ENCODE measurements at regions not wholly inside any gene's neighbourhood (a gene's known extent, or its start where the extent isn't known, plus 50 kb on each side); places are given as distances from the start of the nearest gene placed in this dataset.

DNA sequence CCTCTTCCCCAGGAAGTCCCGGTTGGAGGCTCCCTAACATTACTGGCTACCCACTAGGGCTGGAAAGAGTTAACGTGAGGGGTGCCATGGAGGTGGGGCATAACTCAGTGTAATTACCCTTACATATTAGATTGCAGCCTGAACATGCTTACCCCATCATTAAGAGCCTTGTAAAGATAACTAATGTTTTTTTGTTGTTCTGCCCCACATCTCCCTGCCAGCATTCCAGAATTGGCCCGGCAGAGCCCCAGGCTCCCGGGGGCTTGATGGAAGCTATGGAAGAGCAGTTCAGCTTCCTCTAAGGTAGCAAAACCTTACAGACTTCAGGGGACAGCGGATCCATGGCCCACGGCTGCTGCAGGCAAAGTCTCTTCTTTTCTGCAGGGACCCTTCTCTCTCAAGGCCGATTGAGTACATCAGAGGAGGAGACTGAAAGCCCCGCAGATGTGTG is 166.1 kb upstream of the FOXQ1 start:
- Mint-ChIP-seq H3K27ac (no peak overlapping the region), H3K27me3 (peaks cover 24 to 35% of the 10 kb centered on the region in 2 donors), H3K9me3 (no peaks in the 10 kb centered on the region), H3K36me3 (no peaks in the 10 kb centered on the region), H3K4me3 (no peak overlapping the region), H3K4me1 (peaks cover 0 to 5% (median 0%) of the 10 kb centered on the region in 3 donors)
- CTCF ChIA-PET, result no interaction called here
- ATAC-seq (replicated peaks in 1 of 4), result no peak
- no peak overlapping the region for H3K4me3 ChIP-seq (ENCODE audit: control insufficient read depth in 1 of 2, extremely low read depth in 1 of 2, low read length in 1 of 2)
- POLR2A ChIA-PET, result no interaction called here
- H3K4me1 ChIP-seq (ENCODE audit: control insufficient read depth in 1 of 2, extremely low read depth in 1 of 2, insufficient read depth in 2 of 2, low read length in 2 of 2), result no peaks in the 10 kb centered on the region
- no peak for DNase-seq
- no peaks in the 10 kb centered on the region for H3K9me3 ChIP-seq
- WGBS (ENCODE audit: insufficient coverage), result 75% methylated on average over 5 of the region's 8 CpGs
- H3K36me3 ChIP-seq (ENCODE audit: control insufficient read depth in 2 of 2, extremely low read depth in 1 of 2, insufficient read depth in 1 of 2, low read length in 1 of 2), result no peaks in the 10 kb centered on the region
- H3K27ac ChIP-seq (ENCODE audit: low read length), result no peak overlapping the region
- peaks cover 0 to 29% of the 10 kb centered on the region in 2 experiments for H3K27me3 ChIP-seq (replicated peaks in 1 of 2; ENCODE audit: control insufficient read depth in 2 of 2, extremely low read depth in 1 of 2, insufficient read depth in 2 of 2, low read length in 1 of 2)

DNA sequence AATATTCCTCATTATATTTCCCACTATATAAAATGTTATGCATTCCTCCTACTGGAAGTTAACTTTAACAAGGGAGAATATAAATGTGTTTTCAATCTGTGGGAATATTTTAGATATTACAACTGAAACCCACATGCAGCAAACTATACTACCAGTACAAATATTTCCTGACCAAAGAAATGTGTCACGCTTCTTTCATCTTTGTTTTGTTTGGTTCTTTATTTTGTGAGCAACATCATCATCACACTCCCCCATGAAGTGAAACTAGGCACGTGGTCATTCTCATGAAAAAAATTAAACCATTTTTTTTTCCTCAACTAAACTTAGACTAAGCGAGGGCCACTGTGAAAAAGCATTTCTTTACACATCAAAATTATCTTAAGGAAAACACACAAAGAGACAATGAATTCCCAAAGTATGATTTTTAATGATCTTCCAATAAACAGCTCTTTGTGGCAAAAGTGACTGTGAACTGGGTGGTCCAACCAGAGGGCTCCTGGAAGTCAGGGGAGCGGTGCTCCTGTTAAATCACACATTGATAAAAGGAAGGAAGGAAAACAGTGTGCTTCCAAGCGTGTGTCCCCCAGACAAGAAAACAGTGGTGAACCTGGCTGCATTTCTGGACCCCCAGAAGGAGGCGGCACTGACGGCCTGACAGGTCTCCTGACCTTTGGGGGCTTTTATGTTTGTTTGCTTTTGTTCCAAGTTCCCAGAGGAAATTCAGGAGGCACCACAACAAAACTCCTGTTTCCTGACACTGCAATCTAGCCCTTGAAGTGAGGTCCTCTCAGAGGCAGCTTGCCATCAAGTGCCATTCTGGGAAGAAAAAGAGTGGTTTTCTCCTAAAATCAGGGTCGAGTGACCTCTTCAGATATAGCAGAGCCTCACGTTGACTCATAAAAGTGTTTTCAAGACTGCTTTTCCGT is 166.8 kb upstream of the FOXQ1 start:
- no peaks in the 10 kb centered on the region for H3K36me3 ChIP-seq (ENCODE audit: control insufficient read depth in 2 of 2, extremely low read depth in 1 of 2, insufficient read depth in 1 of 2, low read length in 1 of 2)
- no peaks in the 10 kb centered on the region for H3K9me3 ChIP-seq
- Mint-ChIP-seq H3K27ac (no peak overlapping the region), H3K9me3 (no peaks in the 10 kb centered on the region), H3K27me3 (peaks cover 24 to 34% of the 10 kb centered on the region in 2 donors), H3K4me3 (no peak overlapping the region), H3K36me3 (no peaks in the 10 kb centered on the region), H3K4me1 (peaks cover 0 to 5% (median 0%) of the 10 kb centered on the region in 3 donors)
- ChIA-PET POLR2A (no interaction called here), CTCF (no interaction called here)
- DNase-seq (no peak), ATAC-seq (replicated peaks in 1 of 4) (no peak)
- H3K27me3 ChIP-seq (replicated peaks in 1 of 2; ENCODE audit: control insufficient read depth in 2 of 2, extremely low read depth in 1 of 2, insufficient read depth in 2 of 2, low read length in 1 of 2), result peaks cover 0 to 26% of the 10 kb centered on the region in 2 experiments
- H3K4me1 ChIP-seq (ENCODE audit: control insufficient read depth in 1 of 2, extremely low read depth in 1 of 2, insufficient read depth in 2 of 2, low read length in 2 of 2), result no peaks in the 10 kb centered on the region
- H3K4me3 ChIP-seq (ENCODE audit: control insufficient read depth in 1 of 2, extremely low read depth in 1 of 2, low read length in 1 of 2), result no peak overlapping the region
- WGBS (ENCODE audit: insufficient coverage), result 59% methylated on average over 4 of the region's 10 CpGs
- no peak overlapping the region for H3K27ac ChIP-seq (ENCODE audit: low read length)

DNA sequence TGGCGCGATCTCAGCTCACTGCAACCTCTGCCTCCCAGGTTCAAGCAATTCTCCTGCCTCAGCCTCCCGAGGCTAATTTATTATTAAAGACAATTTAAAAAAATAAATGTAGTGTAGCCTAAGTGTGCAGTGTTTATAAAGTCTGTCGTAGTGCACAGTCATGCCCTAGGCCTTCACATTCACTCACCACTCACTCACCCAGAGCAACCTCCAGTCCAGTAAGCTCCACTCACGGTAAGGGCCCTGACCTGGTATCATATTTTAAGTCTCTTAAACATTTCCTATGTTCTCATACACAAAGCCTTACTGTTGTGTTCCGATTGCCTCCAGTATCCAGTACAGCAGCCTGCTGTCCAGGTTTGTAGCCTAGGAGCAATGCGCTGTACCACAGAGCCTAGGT is 168.2 kb upstream of the FOXQ1 start:
- no peaks in the 10 kb centered on the region for H3K9me3 ChIP-seq
- no peaks in the 10 kb centered on the region for H3K36me3 ChIP-seq (ENCODE audit: control insufficient read depth in 2 of 2, extremely low read depth in 1 of 2, insufficient read depth in 1 of 2, low read length in 1 of 2)
- DNase-seq, result no peak
- H3K27ac Mint-ChIP-seq, result no peak overlapping the region
- WGBS (ENCODE audit: insufficient coverage), result 77% methylated on average over 3 of the region's 7 CpGs
- no peak for ATAC-seq (replicated peaks in 1 of 4)
- H3K27me3 ChIP-seq (replicated peaks in 1 of 2; ENCODE audit: control insufficient read depth in 2 of 2, extremely low read depth in 1 of 2, insufficient read depth in 2 of 2, low read length in 1 of 2), result peaks cover 0 to 26% of the 10 kb centered on the region in 2 experiments
- POLR2A ChIA-PET, result no interaction called here
- H3K9me3 Mint-ChIP-seq, result peaks cover 4 to 8% (median 5%) of the 10 kb centered on the region in 3 donors
- no peak overlapping the region for H3K4me3 Mint-ChIP-seq
- CTCF ChIA-PET, result no interaction called here
- H3K27me3 Mint-ChIP-seq, result peaks cover 20 to 30% of the 10 kb centered on the region in 2 donors
- peaks cover 0 to 5% (median 0%) of the 10 kb centered on the region in 3 donors for H3K4me1 Mint-ChIP-seq
- no peaks in the 10 kb centered on the region for H3K4me1 ChIP-seq (ENCODE audit: control insufficient read depth in 1 of 2, extremely low read depth in 1 of 2, insufficient read depth in 2 of 2, low read length in 2 of 2)
- H3K27ac ChIP-seq (ENCODE audit: low read length), result no peak overlapping the region
- no peak overlapping the region for H3K4me3 ChIP-seq (ENCODE audit: control insufficient read depth in 1 of 2, extremely low read depth in 1 of 2, low read length in 1 of 2)
- H3K36me3 Mint-ChIP-seq, result no peaks in the 10 kb centered on the region

DNA sequence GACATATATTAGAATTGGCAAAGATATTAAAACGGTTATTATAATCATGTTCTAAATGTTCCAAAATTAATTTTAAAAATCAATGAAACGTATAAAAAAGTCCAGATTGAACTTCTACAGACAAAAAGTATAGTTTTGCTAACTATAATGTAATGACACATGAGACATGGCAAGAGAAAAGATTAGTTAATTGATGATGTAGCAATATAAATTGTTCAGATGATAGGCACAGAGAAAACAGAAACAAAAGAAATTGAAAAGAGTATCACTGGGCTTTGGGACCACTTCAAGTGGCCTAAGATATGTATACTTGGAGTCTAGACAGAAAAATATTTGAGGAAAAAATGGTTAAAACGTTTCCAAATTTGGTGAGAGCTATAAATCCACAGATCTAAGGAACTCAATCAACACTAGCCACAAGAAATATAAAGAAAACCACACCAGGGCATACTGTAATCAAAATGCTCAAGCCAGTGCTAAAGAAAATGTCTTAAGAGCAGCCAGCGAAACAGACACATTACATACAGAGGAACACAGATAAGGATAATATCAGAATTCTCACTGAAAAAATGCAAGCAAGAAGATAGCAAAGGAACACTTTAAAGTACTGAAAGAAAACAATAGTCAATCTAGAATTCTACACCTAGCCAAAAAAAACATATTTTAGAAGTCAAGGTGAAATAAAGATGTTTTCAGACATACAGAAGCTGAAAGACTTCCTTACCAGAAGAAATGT is 172.6 kb upstream of the FOXQ1 start:
- Histone ChIP-seq H3K4me1 (ENCODE audit: control insufficient read depth in 1 of 2, extremely low read depth in 1 of 2, insufficient read depth in 2 of 2, low read length in 2 of 2) (no peaks in the 10 kb centered on the region), H3K27ac (ENCODE audit: low read length) (no peak overlapping the region), H3K4me3 (ENCODE audit: control insufficient read depth in 1 of 2, extremely low read depth in 1 of 2, low read length in 1 of 2) (no peak overlapping the region), H3K36me3 (ENCODE audit: control insufficient read depth in 2 of 2, extremely low read depth in 1 of 2, insufficient read depth in 1 of 2, low read length in 1 of 2) (no peaks in the 10 kb centered on the region), H3K27me3 (replicated peaks in 1 of 2; ENCODE audit: control insufficient read depth in 2 of 2, extremely low read depth in 1 of 2, insufficient read depth in 2 of 2, low read length in 1 of 2) (no peaks in the 10 kb centered on the region), H3K9me3 (no peaks in the 10 kb centered on the region)
- no peak overlapping the region for H3K4me3 Mint-ChIP-seq
- DNase-seq (no peak), ATAC-seq (replicated peaks in 1 of 4) (no peak)
- CTCF ChIA-PET, result interaction anchor here in 1 of 2 donors (0.6 kb wide), 1 partner anchor 352 kb away, joined by 5 read pairs; no protein-coding TSS in a partner anchor
- H3K27me3 Mint-ChIP-seq, result peaks cover 13% of the 10 kb centered on the region in 2 donors
- POLR2A ChIA-PET, result no interaction called here
- no peaks in the 10 kb centered on the region for H3K4me1 Mint-ChIP-seq
- WGBS (ENCODE audit: insufficient coverage), result no CpG with 5 or more reads among the region's 4 CpGs
- H3K27ac Mint-ChIP-seq, result no peak overlapping the region
- no peaks in the 10 kb centered on the region for H3K36me3 Mint-ChIP-seq
- H3K9me3 Mint-ChIP-seq, result peaks cover 4 to 8% (median 5%) of the 10 kb centered on the region in 3 donors

DNA sequence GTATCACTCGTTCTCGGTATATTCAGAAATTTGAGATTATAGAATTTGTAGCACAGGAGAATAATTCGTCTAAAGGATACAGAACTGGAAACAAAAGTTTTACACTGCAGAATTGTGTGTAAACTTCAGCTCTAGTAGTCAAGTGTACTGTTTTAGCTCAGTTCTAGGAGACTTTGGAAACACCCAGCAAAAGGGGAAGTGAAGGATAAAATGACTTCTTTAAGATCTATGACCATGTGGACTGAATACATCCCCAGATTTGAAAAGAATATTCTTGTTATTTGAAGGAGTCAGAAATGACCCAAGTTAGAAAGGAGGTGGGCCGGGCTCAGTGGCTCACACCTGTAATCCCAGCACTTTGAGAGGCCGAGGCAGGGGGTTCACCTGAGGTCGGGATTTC is 174.0 kb upstream of the FOXQ1 start:
- WGBS (ENCODE audit: insufficient coverage), result 83% methylated on average over 1 of the region's 6 CpGs
- Histone ChIP-seq H3K9me3 (no peaks in the 10 kb centered on the region), H3K4me1 (ENCODE audit: control insufficient read depth in 1 of 2, extremely low read depth in 1 of 2, insufficient read depth in 2 of 2, low read length in 2 of 2) (no peaks in the 10 kb centered on the region), H3K27me3 (replicated peaks in 1 of 2; ENCODE audit: control insufficient read depth in 2 of 2, extremely low read depth in 1 of 2, insufficient read depth in 2 of 2, low read length in 1 of 2) (no peaks in the 10 kb centered on the region), H3K4me3 (ENCODE audit: control insufficient read depth in 1 of 2, extremely low read depth in 1 of 2, low read length in 1 of 2) (no peak overlapping the region), H3K36me3 (ENCODE audit: control insufficient read depth in 2 of 2, extremely low read depth in 1 of 2, insufficient read depth in 1 of 2, low read length in 1 of 2) (no peaks in the 10 kb centered on the region), H3K27ac (ENCODE audit: low read length) (no peak overlapping the region)
- Mint-ChIP-seq H3K27me3 (peaks cover 11 to 19% of the 10 kb centered on the region in 2 donors), H3K4me1 (no peaks in the 10 kb centered on the region), H3K27ac (no peak overlapping the region), H3K9me3 (peaks cover 4 to 8% (median 5%) of the 10 kb centered on the region in 3 donors), H3K4me3 (no peak overlapping the region), H3K36me3 (no peaks in the 10 kb centered on the region)
- no peak for DNase-seq
- ChIA-PET CTCF (no interaction called here), POLR2A (no interaction called here)
- no peak for ATAC-seq (replicated peaks in 1 of 4)

DNA sequence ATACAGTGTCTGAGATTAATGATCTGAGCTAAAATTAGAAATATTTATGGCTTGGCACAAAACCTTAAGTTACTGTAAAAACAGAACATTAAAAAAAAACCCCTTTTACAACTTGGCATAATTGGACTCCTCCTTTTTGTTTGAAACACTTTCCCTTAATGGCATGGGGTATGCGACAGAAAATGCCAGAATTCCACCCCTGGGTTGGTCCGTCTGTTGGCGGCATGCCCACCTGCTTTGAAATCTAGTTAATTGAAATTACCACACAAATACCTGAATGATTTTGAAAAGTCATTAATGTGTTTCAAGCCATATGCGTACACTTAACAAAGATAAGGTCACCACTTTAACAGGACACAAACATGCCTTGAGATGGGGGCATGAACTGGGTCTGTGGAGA is 175.1 kb upstream of the FOXQ1 start:
- no peak for DNase-seq
- Mint-ChIP-seq H3K36me3 (no peaks in the 10 kb centered on the region), H3K9me3 (peaks cover 4 to 8% (median 5%) of the 10 kb centered on the region in 3 donors), H3K27ac (no peak overlapping the region), H3K4me3 (no peak overlapping the region), H3K27me3 (peaks cover 11 to 21% of the 10 kb centered on the region in 2 donors), H3K4me1 (no peaks in the 10 kb centered on the region)
- H3K36me3 ChIP-seq (ENCODE audit: control insufficient read depth in 2 of 2, extremely low read depth in 1 of 2, insufficient read depth in 1 of 2, low read length in 1 of 2), result no peaks in the 10 kb centered on the region
- H3K27ac ChIP-seq (ENCODE audit: low read length), result no peak overlapping the region
- POLR2A ChIA-PET, result no interaction called here
- no peaks in the 10 kb centered on the region for H3K9me3 ChIP-seq
- no CpG with 5 or more reads among the region's 4 CpGs for WGBS (ENCODE audit: insufficient coverage)
- no peak overlapping the region for H3K4me3 ChIP-seq (ENCODE audit: control insufficient read depth in 1 of 2, extremely low read depth in 1 of 2, low read length in 1 of 2)
- no peak for ATAC-seq (replicated peaks in 1 of 4)
- CTCF ChIA-PET, result no interaction called here
- H3K4me1 ChIP-seq (ENCODE audit: control insufficient read depth in 1 of 2, extremely low read depth in 1 of 2, insufficient read depth in 2 of 2, low read length in 2 of 2), result no peaks in the 10 kb centered on the region
- no peaks in the 10 kb centered on the region for H3K27me3 ChIP-seq (replicated peaks in 1 of 2; ENCODE audit: control insufficient read depth in 2 of 2, extremely low read depth in 1 of 2, insufficient read depth in 2 of 2, low read length in 1 of 2)
